T-helper 17 cell (primary cell): ENCODE measurements at regions not wholly inside any gene's neighbourhood (a gene's known extent, or its start where the extent isn't known, plus 50 kb on each side); places are given as distances from the start of the nearest gene placed in this dataset.
"Not testable (repeated sequence)": the region's sequence is repeated elsewhere in the genome, so short reads cannot be mapped to it uniquely, and the experiment has no call there.

Experiments used
- ATAC-seq: fragments of 150-1000 bp; cut with Tn5 transposase; 2 replicates; pipeline ENCODE4 v1.10.0; 2021; ENCODE audit warnings: mild to moderate bottlenecking, moderate library complexity
- DNase-seq, 3 donors: peaks; one replicate each; pipeline versions ENCODE4 v3.0.0 to v3.0.0-alpha.2; 2020 to 2021
- H3K9me3 ChIP-seq: one replicate; pipeline ENCODE4 v1.7.0; 2013; ENCODE audit warnings: low read length, mild to moderate bottlenecking; ENCODE audit not compliant: control insufficient read depth, poor library complexity, severe bottlenecking
- H3K27ac Mint-ChIP-seq: one replicate; pipeline ENCODE4 v1.8.0; 2022; ENCODE audit warnings: mild to moderate bottlenecking, moderate library complexity, mixed read lengths
- H3K27me3 Mint-ChIP-seq: one replicate; pipeline ENCODE4 v1.8.0; 2022; ENCODE audit warnings: mixed read lengths
- H3K36me3 Mint-ChIP-seq: one replicate; pipeline ENCODE4 v1.8.0; 2022; ENCODE audit warnings: low read depth, mixed read lengths
- H3K4me1 Mint-ChIP-seq: one replicate; pipeline ENCODE4 v1.8.0; 2022; ENCODE audit warnings: mild to moderate bottlenecking, mixed read lengths
- H3K4me3 Mint-ChIP-seq: one replicate; pipeline ENCODE4 v1.8.0; 2022; ENCODE audit warnings: mild to moderate bottlenecking, moderate library complexity, mixed read lengths

DNA sequence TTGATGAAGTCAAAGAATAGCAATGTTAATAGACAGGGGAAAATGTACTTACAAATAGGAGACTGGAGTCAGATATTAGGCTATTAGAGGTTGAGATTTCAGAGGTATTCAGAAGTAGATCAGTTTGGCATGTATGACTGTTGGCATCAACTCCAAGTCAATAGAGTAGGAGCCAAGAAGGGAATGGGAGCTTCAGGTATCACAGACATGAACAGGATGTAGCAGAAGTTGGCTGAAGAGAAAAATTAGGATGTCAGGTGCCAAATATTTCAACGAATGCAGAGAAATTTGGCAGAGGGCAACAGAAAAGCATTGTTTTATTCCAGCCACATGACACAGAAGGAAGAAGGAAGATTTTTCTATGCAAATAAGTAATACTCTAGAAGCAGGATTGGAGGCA lies 69.7 kb downstream of the GLYATL1 start:
- ATAC-seq = no peak
- no peaks in the 10 kb centered on the region for H3K36me3 Mint-ChIP-seq
- H3K4me3 Mint-ChIP-seq = no peak overlapping the region

DNA sequence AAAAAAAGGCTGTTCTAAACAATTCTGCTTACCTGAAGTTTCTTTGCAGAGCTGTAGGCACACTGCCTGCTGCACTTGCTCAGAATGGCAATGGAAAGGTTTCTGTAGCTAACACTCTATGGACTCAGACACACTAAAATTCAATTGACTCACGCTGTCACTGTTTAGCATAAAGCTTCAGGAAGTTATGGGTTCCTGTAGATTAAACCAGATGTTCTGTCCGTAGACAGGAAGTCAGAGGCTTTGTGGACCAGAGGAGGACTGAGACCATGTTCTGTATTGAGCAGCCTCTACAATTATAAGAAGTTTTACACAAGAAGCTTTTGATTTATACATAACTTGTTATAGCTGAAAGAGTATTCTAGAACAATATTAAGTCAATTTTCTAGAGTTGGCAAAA lies 70.4 kb downstream of the GLYATL1 start:
- peaks cover 5% of the 10 kb centered on the region for H3K4me1 Mint-ChIP-seq
- H3K36me3 Mint-ChIP-seq = no peaks in the 10 kb centered on the region
- no peak for ATAC-seq
- no peaks in the 10 kb centered on the region for H3K9me3 ChIP-seq
- peaks cover 63% of the 10 kb centered on the region for H3K27me3 Mint-ChIP-seq
- H3K27ac Mint-ChIP-seq = no peak overlapping the region
- no peak for DNase-seq
- H3K4me3 Mint-ChIP-seq = no peak overlapping the region

More for the DNA sequence above, 69.7 kb downstream of the GLYATL1 start:
- DNase-seq = no peak
- no peaks in the 10 kb centered on the region for H3K9me3 ChIP-seq
- Mint-ChIP-seq H3K27me3 (peaks cover 66% of the 10 kb centered on the region), H3K4me1 (peaks cover 5% of the 10 kb centered on the region), H3K27ac (no peak overlapping the region)

DNA sequence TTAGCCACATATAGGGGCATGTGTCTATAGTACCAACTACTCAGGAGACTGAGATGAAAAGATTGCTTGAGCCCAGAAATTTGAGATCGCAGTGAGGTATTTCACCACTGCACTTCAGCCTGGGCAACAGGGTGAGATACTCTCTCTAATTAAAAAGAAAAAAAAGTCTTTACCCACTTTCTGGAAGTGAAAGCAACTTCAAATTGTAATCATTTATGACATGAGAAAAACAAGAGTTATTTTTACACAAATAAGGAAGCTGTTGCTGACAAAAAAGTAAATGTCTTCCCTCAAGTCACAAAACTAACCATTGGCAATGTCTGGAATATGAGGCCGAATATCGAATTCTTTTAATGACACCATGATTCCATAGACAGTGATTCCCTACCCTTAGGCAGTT lies 71.4 kb downstream of the GLYATL1 start:
- DNase-seq (no peak), ATAC-seq (no peak)
- no peak overlapping the region for H3K4me3 Mint-ChIP-seq
- H3K4me1 Mint-ChIP-seq = peaks cover 5% of the 10 kb centered on the region
- H3K36me3 Mint-ChIP-seq = no peaks in the 10 kb centered on the region
- H3K27ac Mint-ChIP-seq = no peak overlapping the region
- H3K27me3 Mint-ChIP-seq = peaks cover 62% of the 10 kb centered on the region
- H3K9me3 ChIP-seq = no peaks in the 10 kb centered on the region

DNA sequence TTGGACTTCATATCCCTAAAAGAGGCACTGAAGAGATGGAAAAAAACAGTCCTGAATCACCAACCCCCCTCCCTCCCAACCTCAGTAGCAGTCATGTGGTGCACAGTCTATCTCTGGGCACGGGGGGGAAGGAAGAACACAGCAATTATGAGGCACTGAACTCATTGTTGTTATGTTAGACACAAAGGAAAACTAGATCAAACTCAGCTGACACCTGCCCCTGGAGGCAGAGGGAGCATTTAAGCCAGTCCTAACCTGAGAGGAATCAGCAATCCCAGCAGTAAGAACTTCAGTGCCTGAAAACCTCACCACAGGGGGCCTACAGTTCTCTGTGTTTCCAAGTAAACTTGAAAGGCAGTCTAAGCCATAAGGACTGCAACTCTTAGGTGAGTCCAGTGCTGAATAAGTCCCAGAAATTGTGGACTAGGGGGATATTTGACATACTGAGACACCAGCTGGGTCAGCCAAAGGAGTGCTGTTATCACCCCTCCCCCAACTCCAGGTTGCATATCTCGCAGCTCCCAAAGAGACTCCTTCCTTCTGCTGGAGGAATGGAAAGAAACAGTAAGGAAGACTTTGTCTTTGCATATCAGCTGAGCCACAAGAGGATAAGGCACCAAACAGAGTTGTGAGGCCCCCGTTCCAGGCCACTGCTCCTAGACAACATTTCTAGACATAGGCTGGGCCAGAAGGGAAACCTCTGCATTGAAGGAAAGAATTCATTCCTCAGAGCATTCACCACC lies 72.5 kb downstream of the GLYATL1 start:
- ATAC-seq = no peak
- DNase-seq = no peak
- no peaks in the 10 kb centered on the region for H3K9me3 ChIP-seq
- H3K4me1 Mint-ChIP-seq = peaks cover 5% of the 10 kb centered on the region
- no peak overlapping the region for H3K4me3 Mint-ChIP-seq
- no peaks in the 10 kb centered on the region for H3K36me3 Mint-ChIP-seq
- no peak overlapping the region for H3K27ac Mint-ChIP-seq
- peaks cover 61% of the 10 kb centered on the region for H3K27me3 Mint-ChIP-seq

DNA sequence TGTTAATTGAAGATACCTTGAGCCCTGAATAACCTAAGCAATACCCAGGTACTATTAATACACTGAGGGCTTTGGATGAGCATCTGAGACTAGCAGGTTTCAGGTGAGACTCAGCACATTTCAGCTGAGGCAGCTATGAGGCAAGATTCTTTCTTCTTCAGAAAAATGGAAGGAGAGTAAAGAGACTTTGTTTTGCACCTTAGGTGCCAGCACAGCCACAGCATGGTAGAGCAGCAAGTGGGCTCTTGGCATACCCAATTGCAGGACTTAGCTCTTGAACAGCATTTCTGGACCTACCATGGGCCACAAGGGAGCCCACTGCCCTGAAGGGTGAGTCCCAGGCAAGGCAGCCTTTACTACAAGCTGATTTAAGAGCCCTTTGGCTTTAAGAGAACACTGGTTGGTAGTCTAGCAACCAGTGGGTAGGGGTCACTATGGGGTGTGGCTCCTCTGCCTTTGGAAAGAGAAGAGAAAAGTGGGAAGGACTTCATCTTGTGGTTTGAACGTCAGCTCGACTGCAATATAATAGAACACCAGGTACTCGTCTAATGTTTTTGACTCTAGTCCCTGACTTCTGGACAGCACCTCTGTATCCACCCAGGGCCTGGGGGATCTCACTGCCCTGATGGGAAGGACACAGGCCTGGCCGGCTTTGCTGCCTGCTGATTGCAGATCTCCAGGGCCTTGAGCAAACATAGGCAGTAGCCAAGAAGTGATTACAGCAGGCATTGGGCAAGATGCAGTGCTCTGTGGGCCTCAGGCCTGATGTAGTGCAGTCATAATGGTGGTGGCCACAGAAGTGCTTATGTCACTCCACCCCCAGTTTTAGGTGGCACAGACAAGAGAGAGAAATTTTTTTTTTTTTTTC lies 73.3 kb downstream of the GLYATL1 start:
- no peak for DNase-seq
- no peaks in the 10 kb centered on the region for H3K36me3 Mint-ChIP-seq
- H3K9me3 ChIP-seq = no peaks in the 10 kb centered on the region
- no peak overlapping the region for H3K27ac Mint-ChIP-seq
- H3K4me3 Mint-ChIP-seq = no peak overlapping the region
- peaks cover 5% of the 10 kb centered on the region for H3K4me1 Mint-ChIP-seq
- H3K27me3 Mint-ChIP-seq = peaks cover 57% of the 10 kb centered on the region
- no peak for ATAC-seq

DNA sequence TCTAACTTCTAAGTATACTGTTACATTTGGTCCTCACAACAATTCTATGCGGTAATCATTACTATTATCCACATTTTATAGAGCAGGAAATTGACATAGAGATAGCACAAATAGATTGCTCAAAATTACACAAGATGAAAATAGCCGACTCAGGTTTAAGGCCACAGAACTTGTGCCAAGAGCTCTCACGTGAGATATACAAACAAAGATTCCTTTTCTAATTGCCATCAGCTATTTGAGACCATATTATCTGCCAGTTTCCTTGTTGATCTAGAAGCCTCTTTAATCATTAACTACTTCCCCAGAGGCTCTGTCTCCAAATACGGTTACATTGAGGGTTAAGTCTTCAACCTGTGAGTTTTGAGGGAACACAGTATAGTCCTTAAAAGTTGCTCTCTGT lies 61.0 kb upstream of the GLYATL1B start:
- no peaks in the 10 kb centered on the region for H3K9me3 ChIP-seq
- Mint-ChIP-seq H3K27ac (no peak overlapping the region), H3K4me3 (no peak overlapping the region), H3K27me3 (peaks cover 28% of the 10 kb centered on the region), H3K36me3 (no peaks in the 10 kb centered on the region), H3K4me1 (peaks cover 3% of the 10 kb centered on the region)
- DNase-seq (no peak), ATAC-seq (no peak)

DNA sequence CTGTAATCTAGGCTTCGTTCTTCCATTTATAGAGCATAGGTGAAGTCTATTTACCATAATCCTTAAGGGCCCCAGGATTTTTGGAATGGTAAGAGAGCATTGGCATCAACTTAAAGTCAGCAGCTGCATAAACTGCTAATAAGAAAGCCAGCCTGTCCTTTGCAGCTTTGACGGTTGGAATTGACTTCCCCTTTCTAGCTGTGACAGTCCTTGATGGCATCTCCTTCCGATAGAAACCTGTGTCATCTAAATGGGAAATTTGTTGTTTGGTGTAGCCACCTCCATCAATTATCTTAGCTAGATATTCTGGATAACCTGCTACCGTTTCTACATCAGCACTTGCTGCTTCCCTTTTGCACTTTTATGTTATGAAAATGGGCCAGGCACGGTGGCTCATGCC lies 58.0 kb upstream of the GLYATL1B start:
- no peak for DNase-seq
- H3K9me3 ChIP-seq = no peaks in the 10 kb centered on the region
- H3K27me3 Mint-ChIP-seq = peaks cover 53% of the 10 kb centered on the region
- no peak for ATAC-seq
- H3K4me3 Mint-ChIP-seq = no peak overlapping the region
- H3K4me1 Mint-ChIP-seq = peaks cover 3% of the 10 kb centered on the region
- H3K36me3 Mint-ChIP-seq = no peaks in the 10 kb centered on the region
- no peak overlapping the region for H3K27ac Mint-ChIP-seq

DNA sequence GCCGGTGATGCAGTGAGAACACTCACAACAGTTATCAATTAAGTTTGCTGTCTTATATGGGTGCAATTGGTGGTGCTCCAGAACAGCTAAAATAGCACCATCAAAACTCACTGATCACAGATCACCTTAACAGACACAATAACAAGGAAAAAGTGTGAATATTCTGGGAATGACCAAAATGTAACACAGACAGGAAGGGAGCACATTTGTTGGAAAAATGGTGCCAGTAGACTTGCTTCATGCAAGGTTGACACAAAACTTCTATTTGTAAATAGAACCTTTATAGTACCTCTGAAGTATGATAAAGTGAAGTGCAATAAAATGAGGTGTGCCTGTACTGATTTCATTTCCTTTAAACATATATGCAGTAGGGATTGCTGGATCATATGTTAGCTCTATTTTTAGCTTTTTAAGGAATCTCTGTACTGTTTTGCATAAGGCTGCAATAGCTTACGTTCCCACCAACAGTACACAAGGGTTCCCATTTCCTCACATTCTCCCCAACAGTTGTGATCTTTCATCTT lies 56.7 kb upstream of the GLYATL1B start:
- Mint-ChIP-seq H3K4me3 (no peak overlapping the region), H3K36me3 (no peaks in the 10 kb centered on the region), H3K27ac (no peak overlapping the region), H3K4me1 (peaks cover 3% of the 10 kb centered on the region), H3K27me3 (peaks cover 66% of the 10 kb centered on the region)
- ATAC-seq (no peak), DNase-seq (no peak)
- H3K9me3 ChIP-seq = no peaks in the 10 kb centered on the region

DNA sequence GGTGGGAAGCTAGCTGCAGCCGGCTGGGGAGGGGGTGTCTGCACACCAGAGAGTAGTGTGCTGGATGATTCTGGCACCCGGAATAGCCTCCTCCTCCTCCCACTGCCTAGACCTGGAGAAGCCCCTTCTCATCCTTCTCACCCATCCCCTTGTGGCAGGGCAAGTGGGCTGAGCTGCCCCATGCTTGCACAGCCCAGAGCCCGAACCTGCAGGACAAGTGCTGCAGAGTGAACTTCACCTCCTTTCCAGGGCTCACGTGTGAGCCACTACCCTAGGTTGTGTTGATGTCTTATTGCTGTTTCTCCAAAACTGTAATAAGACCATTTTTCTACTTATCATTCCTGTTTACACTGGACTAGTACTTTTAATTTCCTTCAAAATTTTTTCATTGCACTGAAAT lies 56.1 kb upstream of the GLYATL1B start:
- ATAC-seq = no peak
- H3K27me3 Mint-ChIP-seq = peaks cover 72% of the 10 kb centered on the region
- DNase-seq = no peak
- H3K36me3 Mint-ChIP-seq = no peaks in the 10 kb centered on the region
- H3K9me3 ChIP-seq = no peaks in the 10 kb centered on the region
- H3K4me3 Mint-ChIP-seq = no peak overlapping the region
- H3K27ac Mint-ChIP-seq = no peak overlapping the region
- peaks cover 3% of the 10 kb centered on the region for H3K4me1 Mint-ChIP-seq

DNA sequence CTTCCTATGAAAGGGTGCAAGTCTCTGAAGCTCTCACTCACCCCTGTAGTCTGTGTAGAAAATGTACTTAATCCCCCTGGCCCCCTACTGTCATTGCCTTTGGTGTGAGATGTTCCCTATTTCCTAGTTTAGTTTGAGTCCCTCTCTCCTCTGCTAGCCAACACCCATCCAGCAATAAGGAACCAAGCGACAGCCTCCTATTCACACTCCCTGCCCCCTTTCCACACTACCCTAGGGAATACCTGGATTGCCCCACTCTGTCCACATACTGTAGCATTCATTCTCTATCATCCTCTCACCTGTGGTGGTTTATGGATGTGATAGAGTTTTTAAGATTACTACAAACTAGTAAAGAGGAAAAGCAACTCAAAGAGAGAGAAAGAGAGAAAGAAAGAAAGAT lies 54.4 kb upstream of the GLYATL1B start:
- H3K4me1 Mint-ChIP-seq, H3K9me3 ChIP-seq, DNase-seq, H3K4me3 Mint-ChIP-seq, H3K27ac Mint-ChIP-seq, ATAC-seq, H3K36me3 Mint-ChIP-seq: not testable (repeated sequence)
- peaks cover 83% of the 10 kb centered on the region for H3K27me3 Mint-ChIP-seq
